HepG2 (cell line): ENCODE measurements at regions not wholly inside any gene's neighbourhood (a gene's known extent, or its start where the extent isn't known, plus 50 kb on each side); places are given as distances from the start of the nearest gene placed in this dataset.

Experiments
- ATAC-seq: fragments of 200-7000 bp; cut with Tn5 transposase; 3 replicates; pipeline ENCODE4 v1.9.1; 2020; ENCODE audit warnings: mild to moderate bottlenecking, moderate library complexity
- BruUV-seq: library from RNA; stranded (reverse); fragments of 400-500 nt; replicated peaks from 2 replicates; lab custom pipeline; 2021; lab: Mats Ljungman, UMichigan
- CTCF ChIA-PET: fragments of 300-600 bp; formaldehyde crosslinking; extraction: SDS; loops from one replicate; lab custom pipeline; 2021; ENCODE audit warnings: low total read pairs, inconsistent platforms, low intra/inter-chr PET ratio; lab: Yijun Ruan, JAX
- POLR2A ChIA-PET: fragments of 350-600 bp; sonication (Branson Sonifier 250); formaldehyde crosslinking; loops from one replicate; lab custom pipeline; 2020; ENCODE audit warnings: antibody characterized with exemption, inconsistent platforms; lab: Yijun Ruan, JAX
- DNase-seq: peaks from one replicate; pipeline ENCODE4 v3.0.0-alpha.2; 2015; ENCODE audit warnings: low spot score
- FAIRE-seq: peaks from 3 replicates; lab custom pipeline; 2011; peaks lifted over from hg19 to GRCh38; lab: Jason Lieb, UNC
- H2AFZ ChIP-seq: one replicate; pipeline ENCODE4 v1.6.1; 2011; ENCODE audit warnings: low read length, inconsistent platforms
- H3K27ac ChIP-seq: fragments of 300-600 bp; 3 replicates; pipeline ENCODE4 v1.8.0; 2011; ENCODE audit warnings: mixed run types, mild to moderate bottlenecking, mixed read lengths, low read length, inconsistent platforms; ENCODE audit not compliant: insufficient read depth; ENCODE audit errors: extremely low read length
- H3K27me3 ChIP-seq, 2 experiments: fragments of 200-600 bp in 1 of 2; 2 replicates in 1 of 2; 3 replicates in 1 of 2; pipeline versions ENCODE4 v1.6.0 to v1.8.0; 2011; ENCODE audit warnings: low read length in 2 of 2, mild to moderate bottlenecking in 2 of 2, moderate library complexity in 2 of 2, inconsistent platforms in 1 of 2; ENCODE audit not compliant: insufficient read depth in 2 of 2, control insufficient read depth in 1 of 2
- H3K36me3 ChIP-seq, 2 experiments: fragments of 200-600 bp in 1 of 2; replicated peaks in 1 of 2; 2 replicates in 1 of 2; 3 replicates in 1 of 2; pipeline versions ENCODE4 v1.5.1 to v1.8.0; 2011; ENCODE audit warnings: low read length in 2 of 2, inconsistent platforms in 1 of 2; ENCODE audit not compliant: insufficient read depth in 2 of 2, control insufficient read depth in 1 of 2
- H3K4me1 ChIP-seq: 2 replicates; pipeline ENCODE4 v1.5.1; 2012; ENCODE audit warnings: low read length, inconsistent platforms; ENCODE audit not compliant: insufficient read depth
- H3K4me2 ChIP-seq: 2 replicates; pipeline ENCODE4 v1.6.0; 2011; ENCODE audit warnings: low read depth, low read length, inconsistent platforms
- H3K4me3 ChIP-seq, 3 experiments: fragments of 200-600 bp in 1 of 3; sonication (generic), shearing (Covaris generic) in 1 of 3; replicated peaks in 1 of 3; 2 replicates each; pipeline ENCODE4 v1.5.1; 2011 to 2016; ENCODE audit warnings: low read length in 3 of 3, inconsistent platforms in 2 of 3, low read depth in 2 of 3, mild to moderate bottlenecking in 2 of 3, control low read depth in 1 of 3, mixed read lengths in 1 of 3; ENCODE audit not compliant: insufficient read depth in 1 of 3
- H3K79me2 ChIP-seq: one replicate; pipeline ENCODE4 v1.6.1; 2011; ENCODE audit warnings: low read length, inconsistent platforms; ENCODE audit not compliant: insufficient read depth
- H3K9ac ChIP-seq: 2 replicates; pipeline ENCODE4 v1.6.0; 2011; ENCODE audit warnings: mild to moderate bottlenecking, low read depth, low read length, inconsistent platforms; ENCODE audit not compliant: insufficient read depth
- H3K9me3 ChIP-seq: 2 replicates; pipeline ENCODE4 v1.5.1; 2012; ENCODE audit warnings: mild to moderate bottlenecking, low read length
- H4K20me1 ChIP-seq: 2 replicates; pipeline ENCODE4 v1.6.0; 2011; ENCODE audit warnings: inconsistent platforms, mild to moderate bottlenecking, low read length, moderate library complexity; ENCODE audit not compliant: insufficient read depth
- AHR ChIP-seq: IDR thresholded peaks from 2 replicates; pipeline ENCODE4 v1.6.1; 2018; ENCODE audit warnings: missing genetic modification reagents, missing compliant biosample characterization
- DZIP1 ChIP-seq: sonication (generic); formaldehyde crosslinking; IDR thresholded peaks from 2 replicates; pipeline ENCODE4 v1.5.0; 2020; ENCODE audit warnings: mild to moderate bottlenecking, missing genetic modification reagents
- FLYWCH1 ChIP-seq: sonication (generic); formaldehyde crosslinking; IDR thresholded peaks from 2 replicates; pipeline ENCODE4 v1.8.1; 2023; ENCODE audit warnings: mild to moderate bottlenecking, missing genetic modification reagents
- GLI4 ChIP-seq: sonication (generic); formaldehyde crosslinking; IDR thresholded peaks from 2 replicates; pipeline ENCODE4 v1.5.1; 2020; ENCODE audit warnings: missing genetic modification reagents, mild to moderate bottlenecking, moderate library complexity, borderline replicate concordance
- GTF2F1 ChIP-seq: fragments of 150-350 bp; IDR thresholded peaks from 2 replicates; pipeline ENCODE4 v1.6.1; 2014; ENCODE audit warnings: low read length
- HNRNPK ChIP-seq: fragments of 200-400 bp; formaldehyde crosslinking; IDR thresholded peaks from 2 replicates; pipeline ENCODE4 v1.6.1; 2018; ENCODE audit warnings: low read length, low read depth, moderate library complexity, mild to moderate bottlenecking; ENCODE audit not compliant: poor library complexity, severe bottlenecking
- HNRNPUL1 ChIP-seq: fragments of 200-400 bp; formaldehyde crosslinking; IDR thresholded peaks from 2 replicates; pipeline ENCODE4 v1.6.1; 2017; ENCODE audit warnings: low read depth, mild to moderate bottlenecking, low read length, moderate library complexity
- REL ChIP-seq: sonication (generic); formaldehyde crosslinking; conservative IDR thresholded peaks from 2 replicates; pipeline ENCODE4 v1.8.0; 2022; ENCODE audit warnings: mild to moderate bottlenecking, missing genetic modification reagents, moderate library complexity
- TOE1 ChIP-seq: sonication (generic); formaldehyde crosslinking; IDR thresholded peaks from 2 replicates; pipeline ENCODE4 v1.4.0; 2020; ENCODE audit warnings: mild to moderate bottlenecking, missing genetic modification reagents
- ZFY ChIP-seq: sonication (generic); formaldehyde crosslinking; IDR thresholded peaks from 2 replicates; pipeline ENCODE4 v1.4.0; 2020; ENCODE audit warnings: missing genetic modification reagents
- ZNF318 ChIP-seq: sonication (generic); formaldehyde crosslinking; IDR thresholded peaks from 2 replicates; pipeline ENCODE4 v1.4.0; 2020; ENCODE audit warnings: mild to moderate bottlenecking, missing genetic modification reagents
- ZNF44 ChIP-seq: sonication (generic); formaldehyde crosslinking; IDR thresholded peaks from 2 replicates; pipeline ENCODE4 v1.5.1; 2020; ENCODE audit warnings: mild to moderate bottlenecking, missing genetic modification reagents
- WGBS: methylation state at CpG from one replicate; pipeline ENCODE4 v1.1.6; 2017; ENCODE audit warnings: low lambda C conversion rate; 5-methylcytosine and 5-hydroxymethylcytosine counted together
- in situ Hi-C: cut with HindIII; loops from 2 replicates; pipeline ENCODE4 v1.10.0; 2017; ENCODE audit warnings: low pct_unique_long_range_greater_than_20kb; ENCODE audit not compliant: extremely low pct_ligation_motif_present
- intact Hi-C: fragments of 100-400 bp; cut with micrococcal nuclease; formaldehyde crosslinking; loops from one replicate; pipeline ENCODE4 v1.10.0; 2022; ENCODE audit not compliant: unreplicated experiment
- TF ChIP-seq, protein P1 (sequence below): sonication (generic); formaldehyde crosslinking; IDR thresholded peaks from 2 replicates; pipeline ENCODE4 v1.5.1; 2020; ENCODE audit warnings: missing genetic modification reagents, mild to moderate bottlenecking, borderline replicate concordance

- TF ChIP-seq DZIP1 (no peak), REL (CRISPR knock-in tag) (no peak)
- TF ChIP-seq, protein P1, sequence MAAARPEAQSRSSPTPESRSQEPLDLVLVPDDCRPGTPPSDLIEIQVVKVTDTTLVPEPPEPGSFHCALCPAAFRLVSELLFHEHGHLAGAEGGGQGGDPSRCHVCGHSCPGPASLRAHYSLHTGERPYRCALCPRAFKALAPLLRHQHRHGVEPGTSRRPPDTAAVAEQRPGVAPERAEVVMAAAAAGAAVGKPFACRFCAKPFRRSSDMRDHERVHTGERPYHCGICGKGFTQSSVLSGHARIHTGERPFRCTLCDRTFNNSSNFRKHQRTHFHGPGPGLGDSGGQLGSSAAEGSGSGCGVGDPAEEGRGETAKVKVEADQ: no peak
These were observed 222.2 kb downstream of the FOXO1 start (continued) for GRCh38 chr13:40444241-40444640.

- Histone ChIP-seq H3K27ac (no peak overlapping the region), H3K27me3 (no peaks in the 10 kb centered on the region), H3K9me3 (peaks cover 7% of the 10 kb centered on the region; the same call in 1 of the 2 replicates), H3K4me1 (peaks cover 23% of the 10 kb centered on the region), H3K4me3 (no peak overlapping the region), H3K4me2 (no peak overlapping the region), H3K36me3 (no peaks in the 10 kb centered on the region), H3K79me2 (no peaks in the 10 kb centered on the region), H2AFZ (no peak overlapping the region), H4K20me1 (no peaks in the 10 kb centered on the region), H3K9ac (no peak overlapping the region)
- in situ Hi-C loops (no loop called here), intact Hi-C loops (no loop called here)
- DNase-seq (no peak), ATAC-seq (no peak), FAIRE-seq (no peak)
- 86% methylated on average over 11 of the region's 11 CpGs for WGBS
- no TSS peak for BruUV-seq
- CTCF ChIA-PET: no interaction called here
- POLR2A ChIA-PET: no interaction called here
- no peak for TF ChIP-seq HNRNPUL1
- no peak for TF ChIP-seq HNRNPK
- no peak for TF ChIP-seq ZNF44 (CRISPR knock-in tag)
- no peak for TF ChIP-seq ZFY (CRISPR knock-in tag)
- no peak for TF ChIP-seq TOE1 (CRISPR knock-in tag)
- TF ChIP-seq GTF2F1: no peak
- TF ChIP-seq AHR: no peak
- TF ChIP-seq FLYWCH1 (CRISPR knock-in tag): no peak
- TF ChIP-seq GLI4 (CRISPR knock-in tag): no peak
- TF ChIP-seq ZNF318 (CRISPR knock-in tag): no peak
These were observed 220.9 kb downstream of the FOXO1 start for GRCh38 chr13:40445557-40445990.
